AML-193 (cell line): ENCODE measurements at regions not wholly inside any gene's neighbourhood (a gene's known extent, or its start where the extent isn't known, plus 50 kb on each side); places are given as distances from the start of the nearest gene placed in this dataset.

Source experiments
- DNase-seq, 2 experiments: peaks; one replicate each; lab custom pipeline; 2025; lab: John Stamatoyannopoulos, UW

- no peak for DNase-seq
Measured at GRCh38 chr7:114755856-114756255, 166.0 kb upstream of the MDFIC start.

- no peak for DNase-seq
Measured at GRCh38 chr7:114758661-114759227, 163.2 kb upstream of the MDFIC start.

- no peak for DNase-seq
Measured at GRCh38 chr7:114759347-114760062, 162.4 kb upstream of the MDFIC start.

- no peak for DNase-seq
Measured at GRCh38 chr7:114760477-114760876, 161.4 kb upstream of the MDFIC start.

GRCh38 chr7:114761973-114762372, 159.9 kb upstream of the MDFIC start:
- DNase-seq, result no peak

GRCh38 chr7:114765331-114766040, 156.4 kb upstream of the MDFIC start:
- no peak for DNase-seq

- no peak for DNase-seq
Measured at GRCh38 chr7:114766041-114766356, 155.9 kb upstream of the MDFIC start.

- no peak for DNase-seq
Measured at GRCh38 chr7:114777288-114777687, 144.6 kb upstream of the MDFIC start.

GRCh38 chr7:114783508-114783907, 138.4 kb upstream of the MDFIC start:
- DNase-seq, result no peak

GRCh38 chr7:114784177-114784576, 137.7 kb upstream of the MDFIC start:
- no peak for DNase-seq

GRCh38 chr7:114784746-114785145, 137.1 kb upstream of the MDFIC start:
- no peak for DNase-seq

- DNase-seq, result no peak
Measured at GRCh38 chr7:114785496-114785895, 136.4 kb upstream of the MDFIC start.

- DNase-seq, result no peak
Measured at GRCh38 chr7:114786455-114786854, 135.4 kb upstream of the MDFIC start.

GRCh38 chr7:114787556-114787955, 134.3 kb upstream of the MDFIC start:
- no peak for DNase-seq

GRCh38 chr7:114788706-114789105, 133.2 kb upstream of the MDFIC start:
- DNase-seq, result no peak

GRCh38 chr7:114789161-114789560, 132.7 kb upstream of the MDFIC start:
- no peak for DNase-seq

GRCh38 chr7:114789871-114790311, 132.0 kb upstream of the MDFIC start:
- DNase-seq, result no peak

- DNase-seq, result no peak
Measured at GRCh38 chr7:114790521-114790920, 131.4 kb upstream of the MDFIC start.

- no peak for DNase-seq
Measured at GRCh38 chr7:114791771-114792170, 130.1 kb upstream of the MDFIC start.

- DNase-seq, result no peak
Measured at GRCh38 chr7:114793155-114793845, 128.6 kb upstream of the MDFIC start.

- no peak for DNase-seq
Measured at GRCh38 chr7:114795475-114795874, 126.4 kb upstream of the MDFIC start.

- DNase-seq, result no peak
Measured at GRCh38 chr7:114799628-114800028, 122.3 kb upstream of the MDFIC start.

- DNase-seq, result no peak
Measured at GRCh38 chr7:114802632-114803031, 119.3 kb upstream of the MDFIC start.
